H1 (cell line): ENCODE measurements at regions not wholly inside any gene's neighbourhood (a gene's known extent, or its start where the extent isn't known, plus 50 kb on each side); places are given as distances from the start of the nearest gene placed in this dataset.

Experiments
- EGR1 ChIP-seq: IDR thresholded peaks from 2 replicates; pipeline ENCODE4 v1.6.1; 2011; ENCODE audit warnings: low read depth, low read length, borderline replicate concordance
- FOSL1 ChIP-seq: IDR thresholded peaks from 2 replicates; pipeline ENCODE4 v1.6.1; 2011; ENCODE audit warnings: mild to moderate bottlenecking, low read depth, low read length, moderate library complexity; ENCODE audit not compliant: insufficient read depth
- HDAC2 ChIP-seq, 2 experiments: fragments of 300-600 bp in 1 of 2; sonication (generic) in 1 of 2; IDR thresholded peaks; 2 replicates each; pipeline ENCODE4 v1.6.1; 2011 to 2012; ENCODE audit warnings: low read depth in 2 of 2, low read length in 2 of 2, mild to moderate bottlenecking in 2 of 2, moderate library complexity in 2 of 2, borderline replicate concordance in 1 of 2, inconsistent platforms in 1 of 2
- RXRA ChIP-seq: IDR thresholded peaks from 2 replicates; pipeline ENCODE4 v1.6.1; 2011; ENCODE audit warnings: low read depth, mild to moderate bottlenecking, low read length, moderate library complexity; ENCODE audit not compliant: insufficient read depth
- TF ChIP-seq, protein P1 (sequence below), 3 experiments: IDR thresholded peaks; 1 replicate in 2 of 3; 2 replicates in 1 of 3; pipeline versions ENCODE4 v1.5.1 to v1.6.1; 2011; ENCODE audit warnings: low read length in 3 of 3, mild to moderate bottlenecking in 3 of 3, inconsistent platforms in 2 of 3, low read depth in 1 of 3, moderate library complexity in 1 of 3; ENCODE audit not compliant: insufficient read depth in 1 of 3; ENCODE audit errors: control extremely low read depth in 1 of 3

DNA sequence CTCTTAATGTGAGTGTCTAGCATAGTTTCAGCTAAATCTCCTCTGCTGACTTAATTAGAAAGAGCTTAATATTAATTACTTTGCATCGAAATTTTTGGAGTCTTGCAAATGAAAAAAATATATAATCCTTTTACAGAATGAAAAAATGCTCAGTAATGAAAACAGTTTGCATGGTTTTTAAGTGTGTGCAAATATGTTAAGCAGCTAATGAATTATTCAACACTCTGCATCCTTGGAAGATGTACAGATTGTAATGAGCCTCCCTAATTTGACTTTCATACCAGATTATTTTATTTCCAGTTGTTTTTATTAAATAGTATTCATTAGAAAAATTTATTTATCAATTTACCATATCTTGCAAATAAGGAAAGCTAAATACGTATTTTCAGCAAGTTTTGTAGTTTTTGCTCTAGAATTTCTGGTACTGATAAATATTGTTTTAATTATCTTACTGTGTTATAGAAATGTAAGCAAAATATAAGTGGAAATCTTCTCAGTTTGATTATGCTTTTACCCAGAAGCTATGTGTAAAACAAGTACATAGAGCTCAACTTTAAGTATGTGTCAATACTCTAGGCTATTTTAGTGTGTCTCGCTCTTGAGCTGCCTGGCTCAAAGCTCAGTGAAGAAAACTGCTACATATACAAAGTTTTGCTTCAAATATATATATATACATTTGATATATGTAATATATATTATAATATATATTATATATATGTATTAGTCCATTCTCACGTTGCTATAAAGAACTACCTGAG, 714.9 kb upstream of the LUZP2 start:
- TF ChIP-seq, protein P1, sequence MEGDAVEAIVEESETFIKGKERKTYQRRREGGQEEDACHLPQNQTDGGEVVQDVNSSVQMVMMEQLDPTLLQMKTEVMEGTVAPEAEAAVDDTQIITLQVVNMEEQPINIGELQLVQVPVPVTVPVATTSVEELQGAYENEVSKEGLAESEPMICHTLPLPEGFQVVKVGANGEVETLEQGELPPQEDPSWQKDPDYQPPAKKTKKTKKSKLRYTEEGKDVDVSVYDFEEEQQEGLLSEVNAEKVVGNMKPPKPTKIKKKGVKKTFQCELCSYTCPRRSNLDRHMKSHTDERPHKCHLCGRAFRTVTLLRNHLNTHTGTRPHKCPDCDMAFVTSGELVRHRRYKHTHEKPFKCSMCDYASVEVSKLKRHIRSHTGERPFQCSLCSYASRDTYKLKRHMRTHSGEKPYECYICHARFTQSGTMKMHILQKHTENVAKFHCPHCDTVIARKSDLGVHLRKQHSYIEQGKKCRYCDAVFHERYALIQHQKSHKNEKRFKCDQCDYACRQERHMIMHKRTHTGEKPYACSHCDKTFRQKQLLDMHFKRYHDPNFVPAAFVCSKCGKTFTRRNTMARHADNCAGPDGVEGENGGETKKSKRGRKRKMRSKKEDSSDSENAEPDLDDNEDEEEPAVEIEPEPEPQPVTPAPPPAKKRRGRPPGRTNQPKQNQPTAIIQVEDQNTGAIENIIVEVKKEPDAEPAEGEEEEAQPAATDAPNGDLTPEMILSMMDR (IDR thresholded peaks at IDR 0.05; ENCODE audit: control extremely low read depth in 1 of 3, insufficient read depth in 1 of 3, low read depth in 1 of 3, low read length in 3 of 3), result no peak
- no peak for TF ChIP-seq EGR1
- no peak for TF ChIP-seq FOSL1
- no peak for TF ChIP-seq RXRA
- TF ChIP-seq HDAC2 (IDR thresholded peaks at IDR 0.05; ENCODE audit: borderline replicate concordance in 1 of 2, low read depth in 2 of 2, low read length in 2 of 2), result no peak
